ENCODE measurements at regions not wholly inside any gene's neighbourhood (a gene's known extent, or its start where the extent isn't known, plus 50 kb on each side); places are given as distances from the start of the nearest gene placed in this dataset.

DNA sequence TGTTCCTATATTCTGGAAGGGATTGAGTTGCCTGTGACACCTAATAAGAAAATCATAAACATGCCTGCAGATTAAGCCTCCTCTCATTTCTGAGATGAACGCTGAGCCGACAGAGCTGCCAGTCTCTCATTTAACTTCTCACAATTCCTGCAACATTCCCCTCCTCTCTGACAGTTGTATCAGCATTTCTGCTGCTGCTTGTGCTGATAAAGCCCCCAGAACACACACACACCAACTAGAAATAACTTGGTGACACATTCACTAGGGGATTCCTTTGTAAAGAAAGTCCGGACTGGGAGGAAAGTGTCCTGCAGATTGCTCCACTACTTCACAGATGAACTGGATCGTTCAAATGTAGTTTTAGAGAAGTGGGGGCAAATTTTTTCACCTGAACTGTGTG is 437.3 kb downstream of the PLA2G4A start:
- TF ChIP-seq, protein P1, sequence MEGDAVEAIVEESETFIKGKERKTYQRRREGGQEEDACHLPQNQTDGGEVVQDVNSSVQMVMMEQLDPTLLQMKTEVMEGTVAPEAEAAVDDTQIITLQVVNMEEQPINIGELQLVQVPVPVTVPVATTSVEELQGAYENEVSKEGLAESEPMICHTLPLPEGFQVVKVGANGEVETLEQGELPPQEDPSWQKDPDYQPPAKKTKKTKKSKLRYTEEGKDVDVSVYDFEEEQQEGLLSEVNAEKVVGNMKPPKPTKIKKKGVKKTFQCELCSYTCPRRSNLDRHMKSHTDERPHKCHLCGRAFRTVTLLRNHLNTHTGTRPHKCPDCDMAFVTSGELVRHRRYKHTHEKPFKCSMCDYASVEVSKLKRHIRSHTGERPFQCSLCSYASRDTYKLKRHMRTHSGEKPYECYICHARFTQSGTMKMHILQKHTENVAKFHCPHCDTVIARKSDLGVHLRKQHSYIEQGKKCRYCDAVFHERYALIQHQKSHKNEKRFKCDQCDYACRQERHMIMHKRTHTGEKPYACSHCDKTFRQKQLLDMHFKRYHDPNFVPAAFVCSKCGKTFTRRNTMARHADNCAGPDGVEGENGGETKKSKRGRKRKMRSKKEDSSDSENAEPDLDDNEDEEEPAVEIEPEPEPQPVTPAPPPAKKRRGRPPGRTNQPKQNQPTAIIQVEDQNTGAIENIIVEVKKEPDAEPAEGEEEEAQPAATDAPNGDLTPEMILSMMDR (IDR thresholded peaks at IDR 0.05; ENCODE audit: low read length): no peak
- no peak for TF ChIP-seq EZH2 (IDR thresholded peaks at IDR 0.05; ENCODE audit: borderline replicate concordance, low read length)
